GM21423 (cell line): ENCODE measurements at regions not wholly inside any gene's neighbourhood (a gene's known extent, or its start where the extent isn't known, plus 50 kb on each side); places are given as distances from the start of the nearest gene placed in this dataset.
"Not testable (repeated sequence)": the region's sequence is repeated elsewhere in the genome, so short reads cannot be mapped to it uniquely, and the experiment has no call there.

Experiments used
- ATAC-seq: cut with Tn5 transposase; IDR thresholded peaks from one replicate; pipeline ENCODE4 v1.9.1; 2021; ENCODE audit warnings: mild to moderate bottlenecking, moderate library complexity; ENCODE audit not compliant: unreplicated experiment

DNA sequence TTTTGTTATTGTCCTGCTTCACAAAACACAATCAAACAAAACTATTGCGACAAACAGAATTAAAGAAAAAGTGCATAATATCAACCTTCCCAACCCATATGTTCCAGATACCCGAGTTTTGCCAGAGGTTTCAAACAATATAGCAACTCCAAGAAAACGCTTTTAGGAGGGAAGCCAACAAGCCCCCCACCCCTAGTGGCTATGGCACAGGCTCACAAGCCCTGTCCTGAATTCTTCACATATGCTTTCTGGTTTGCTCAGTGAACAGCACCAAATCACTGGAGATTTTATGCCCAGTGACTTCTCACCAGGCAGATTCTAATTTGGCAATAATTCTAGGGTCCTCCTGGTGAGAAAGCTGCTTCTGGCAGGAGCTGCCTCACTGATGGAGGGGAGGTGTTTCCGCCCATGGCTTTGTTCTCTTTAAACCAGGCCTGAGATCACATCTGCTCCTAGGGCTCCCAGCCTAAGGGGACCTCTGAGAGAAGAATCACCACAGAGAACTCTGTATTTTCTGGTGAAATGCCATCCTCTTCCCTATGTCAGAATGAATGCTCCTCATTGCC is 1982.4 kb downstream of the EFNA5 start:
- ATAC-seq = no peak

DNA sequence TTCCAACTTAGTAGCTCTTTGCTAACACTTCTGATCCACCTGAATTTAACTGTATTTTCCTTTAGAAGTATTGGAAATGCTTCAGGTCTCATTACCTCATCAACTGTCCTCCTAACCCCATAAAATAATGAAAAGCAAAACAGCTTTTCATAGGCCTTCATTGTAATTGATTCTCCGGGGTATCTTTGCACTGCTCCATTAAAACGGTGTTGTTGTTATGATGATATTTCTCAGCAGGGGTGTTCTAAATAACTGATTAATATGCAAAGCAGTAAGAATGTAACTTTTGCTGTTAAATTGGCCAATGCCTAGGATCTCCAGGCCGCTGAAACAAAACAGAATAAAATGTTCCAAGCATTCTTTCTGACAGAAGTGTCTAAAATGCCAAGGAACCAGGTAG is 1983.2 kb downstream of the EFNA5 start:
- no peak for ATAC-seq

DNA sequence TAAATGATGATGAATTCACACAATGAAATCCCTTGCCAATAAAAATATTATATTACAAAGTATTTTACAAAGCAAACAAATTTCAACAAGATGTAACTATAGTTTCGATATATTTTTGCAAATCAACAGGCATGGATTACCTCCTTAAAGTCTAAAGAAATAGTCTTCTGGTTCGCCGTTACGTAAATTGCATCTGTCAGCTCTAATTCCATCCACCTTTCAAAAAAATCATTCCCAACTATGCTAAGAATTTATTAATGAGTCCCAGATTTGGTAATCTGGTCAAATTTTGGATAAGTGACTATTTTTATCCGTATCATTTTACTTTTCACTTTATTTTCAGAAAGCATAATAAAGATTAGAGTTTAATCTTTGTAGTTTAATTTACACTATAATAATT is 1984.9 kb downstream of the EFNA5 start:
- no peak for ATAC-seq

DNA sequence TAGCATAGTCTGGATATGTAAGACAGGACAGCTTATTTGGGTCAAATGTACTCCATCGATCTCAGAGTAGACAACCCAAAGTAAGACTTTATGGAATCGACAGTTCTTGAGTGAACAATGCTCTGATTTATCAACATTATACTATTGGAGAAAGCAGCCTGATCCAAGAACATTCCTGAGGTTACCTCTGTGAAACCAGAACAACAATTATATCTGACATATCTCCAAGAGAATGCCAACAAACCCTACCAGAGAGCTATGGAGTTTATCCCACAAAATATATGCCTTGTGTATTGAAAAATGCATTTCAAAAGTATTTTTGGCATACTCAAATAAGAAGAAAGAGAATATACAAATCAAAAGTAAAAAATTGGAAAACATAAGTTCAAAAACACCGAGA is 1985.9 kb downstream of the EFNA5 start:
- no peak for ATAC-seq

DNA sequence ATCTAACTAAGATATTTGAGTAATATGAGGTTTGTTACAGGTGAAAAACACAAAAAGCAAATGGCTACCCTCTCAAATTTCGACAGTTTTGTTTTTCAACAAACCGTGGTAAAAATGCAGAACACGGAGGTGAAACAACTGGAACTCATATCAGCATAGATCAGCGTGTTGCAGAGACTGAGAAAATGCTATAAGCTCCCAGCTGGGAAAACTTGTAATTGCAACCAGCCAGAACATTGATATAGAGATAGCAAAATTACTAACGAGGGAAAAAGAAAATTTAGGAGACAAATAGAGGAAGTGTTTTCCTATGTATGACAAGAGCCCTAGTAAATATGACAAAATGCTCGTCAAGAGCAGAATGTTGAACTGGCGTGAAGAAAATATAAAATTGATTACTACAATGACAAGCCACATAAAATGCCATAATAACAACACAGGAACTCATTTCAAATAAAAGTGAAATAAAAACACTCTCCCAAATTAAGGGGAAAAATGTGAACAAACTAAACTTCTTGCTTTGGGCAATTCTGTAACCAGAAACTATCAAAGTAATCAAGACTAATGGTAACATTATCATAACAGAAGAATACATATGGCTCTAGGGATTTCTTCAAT is 1989.8 kb downstream of the EFNA5 start:
- no peak for ATAC-seq

DNA sequence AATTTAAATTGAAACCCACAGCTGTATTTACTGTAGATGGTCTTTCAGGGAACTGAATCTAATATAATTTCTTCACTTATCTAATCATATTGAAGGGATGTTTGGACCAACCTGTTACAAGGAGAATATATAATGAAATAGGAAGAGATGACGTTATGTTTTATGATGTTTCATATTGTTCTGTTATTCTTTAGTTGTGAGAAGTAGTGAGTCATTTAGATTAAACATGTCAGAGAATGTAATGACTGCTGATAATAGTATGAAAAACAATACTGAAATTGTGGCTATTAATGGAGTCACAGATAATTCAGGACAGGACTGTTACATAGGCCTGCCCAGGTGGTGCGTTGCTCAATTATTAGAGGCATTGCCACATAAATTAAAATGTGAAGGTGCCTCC is 1993.4 kb downstream of the EFNA5 start:
- no peak for ATAC-seq

DNA sequence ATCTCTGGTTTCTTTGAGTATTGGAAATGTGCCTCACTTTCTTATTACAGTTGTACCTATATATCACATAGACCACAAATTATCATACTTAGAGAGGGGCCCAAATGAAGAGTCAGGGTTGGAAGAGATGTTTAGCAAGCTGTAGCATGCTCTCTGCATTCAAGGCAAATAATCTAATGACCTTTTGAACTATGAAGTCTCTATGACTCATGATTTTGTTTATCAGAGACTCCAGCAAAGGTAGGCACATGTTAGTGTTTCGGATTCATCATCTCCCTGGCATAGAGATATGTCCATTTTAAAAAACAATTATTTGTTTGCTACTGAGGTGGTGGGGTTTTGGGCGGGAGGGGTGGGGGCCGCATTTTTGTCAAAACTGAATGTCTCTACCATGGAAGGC is 2000.1 kb downstream of the EFNA5 start:
- ATAC-seq = no peak

DNA sequence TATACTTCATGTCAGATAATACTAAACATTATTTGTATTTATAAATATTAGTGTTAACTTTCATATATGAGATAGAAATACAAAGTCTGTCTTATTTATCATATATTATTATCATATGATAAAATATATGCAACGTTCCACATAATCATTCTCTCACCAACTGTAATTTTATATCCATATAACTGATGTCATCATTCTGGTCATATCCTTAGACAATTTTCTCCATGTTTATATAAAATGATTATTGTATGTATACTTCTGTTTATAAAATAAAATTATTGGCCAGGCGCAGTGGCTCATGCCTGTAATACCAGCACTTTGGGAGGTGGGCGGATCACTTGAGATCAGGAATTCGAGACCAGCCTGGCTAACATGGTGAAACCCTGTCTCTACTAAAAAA is 2007.1 kb downstream of the EFNA5 start:
- no peak for ATAC-seq

DNA sequence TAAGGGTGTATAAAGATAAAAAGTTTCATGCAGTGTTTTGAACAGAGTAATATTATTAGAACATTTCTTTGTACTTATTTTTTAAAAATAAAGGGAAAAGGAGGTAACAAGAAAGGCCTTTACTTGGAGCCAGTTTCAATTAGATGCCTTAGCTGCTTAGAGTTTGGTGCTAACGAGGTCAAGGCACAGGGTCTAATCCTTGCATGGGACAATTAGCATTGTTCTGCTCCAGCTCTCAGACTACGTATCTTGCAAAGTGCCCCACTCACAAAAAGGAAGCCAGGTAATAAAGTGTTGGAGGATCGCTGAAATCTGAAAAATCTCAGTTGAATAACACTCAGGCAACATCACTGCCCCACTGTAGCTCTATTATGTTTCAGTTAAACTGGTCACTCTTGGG is 2011.3 kb downstream of the EFNA5 start:
- ATAC-seq = no peak

DNA sequence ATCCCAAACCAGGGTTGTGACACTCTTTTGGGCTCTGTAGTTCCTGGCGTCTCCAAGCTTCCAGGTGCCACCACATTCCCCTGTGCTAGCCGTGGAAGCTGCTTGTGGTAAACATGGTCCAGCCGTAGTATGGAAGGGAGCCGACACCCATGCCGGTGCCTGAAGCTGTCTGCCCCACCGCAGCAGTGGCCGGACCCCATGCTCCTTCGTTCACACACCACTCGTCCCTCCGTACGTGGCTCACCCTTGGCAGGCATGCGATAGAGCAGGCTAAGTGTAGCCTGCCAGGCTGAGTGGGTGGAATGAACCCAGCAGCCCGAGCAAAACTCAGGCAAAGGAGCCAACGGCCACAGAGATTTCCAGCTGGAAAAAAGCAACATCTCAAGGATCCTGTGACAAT is 2030.4 kb downstream of the EFNA5 start:
- ATAC-seq = no peak

DNA sequence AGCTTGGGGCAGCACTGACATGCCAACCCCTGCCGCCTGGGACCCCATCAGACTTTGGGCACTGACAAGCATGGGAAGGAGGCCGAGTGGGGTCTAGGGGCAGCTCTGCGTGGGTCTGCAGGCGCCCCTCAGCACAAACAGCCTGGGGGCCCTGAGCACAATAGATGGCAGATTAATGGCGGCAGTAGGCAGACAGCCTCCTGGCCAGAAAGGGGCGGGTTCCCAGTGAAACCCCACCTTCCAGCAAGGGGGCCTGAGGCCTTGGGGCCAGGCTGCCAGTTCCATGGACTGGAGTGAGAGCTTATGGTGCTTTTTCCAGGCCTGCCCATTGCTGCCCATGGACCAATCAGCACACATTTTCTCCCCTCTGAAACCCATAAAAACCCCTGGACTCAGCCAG is 2031.2 kb downstream of the EFNA5 start:
- ATAC-seq = no peak

DNA sequence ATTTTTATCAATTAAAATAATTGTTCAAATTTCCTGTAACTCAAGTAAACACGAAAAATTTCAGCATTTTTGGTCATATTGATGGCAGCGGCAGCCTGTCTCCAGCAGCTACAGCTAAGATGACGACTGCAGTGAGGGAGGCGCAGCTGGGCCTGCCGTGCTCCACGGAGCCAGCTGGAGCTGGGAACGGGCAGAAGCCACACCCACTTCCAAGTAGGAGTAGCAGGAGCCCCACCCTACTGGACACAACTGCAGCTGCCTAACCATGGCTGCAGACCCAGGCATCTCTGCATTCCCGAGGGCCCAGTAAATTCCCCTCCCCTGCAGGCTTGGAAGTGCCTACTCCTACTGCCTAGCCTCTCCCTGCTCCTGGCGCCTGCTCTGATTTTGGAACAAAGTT is 2031.7 kb downstream of the EFNA5 start:
- no peak for ATAC-seq

DNA sequence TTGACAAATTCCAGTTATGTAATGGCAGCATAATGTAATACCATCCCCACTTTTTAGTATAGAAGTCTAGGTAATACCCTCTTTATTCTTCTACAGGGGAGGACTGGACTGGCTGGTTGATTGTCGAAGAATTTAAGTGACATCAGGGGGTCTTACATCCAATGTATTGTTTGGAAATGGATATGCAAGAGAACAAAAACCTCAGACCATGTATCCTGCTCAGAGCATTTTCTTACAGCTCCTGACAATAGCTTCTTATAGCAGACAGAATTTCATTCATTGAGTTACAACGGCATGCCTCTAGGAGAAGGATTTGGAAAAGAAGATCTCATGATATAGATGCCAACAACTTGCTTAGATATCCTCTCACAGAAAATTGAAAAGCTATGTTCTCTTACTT is 2032.3 kb downstream of the EFNA5 start:
- ATAC-seq = no peak

DNA sequence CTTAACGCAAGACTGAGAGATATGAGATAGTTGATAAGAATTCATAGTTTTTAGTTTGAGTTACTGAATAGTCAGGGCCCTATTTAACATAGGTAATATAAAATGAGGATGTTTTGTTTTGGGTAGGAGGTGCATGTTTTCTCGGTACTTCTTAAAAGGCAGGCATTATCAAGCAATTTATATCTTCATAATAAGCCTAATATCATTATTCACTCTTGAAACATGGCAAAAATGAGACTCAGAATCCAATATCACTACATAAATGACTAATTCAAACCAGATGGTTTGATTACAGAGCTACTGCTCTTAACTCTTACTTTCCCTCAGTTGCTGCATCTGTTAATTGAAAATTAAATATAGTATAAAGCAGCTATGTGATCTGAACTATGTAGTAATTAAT is 2038.7 kb downstream of the EFNA5 start:
- no peak for ATAC-seq

DNA sequence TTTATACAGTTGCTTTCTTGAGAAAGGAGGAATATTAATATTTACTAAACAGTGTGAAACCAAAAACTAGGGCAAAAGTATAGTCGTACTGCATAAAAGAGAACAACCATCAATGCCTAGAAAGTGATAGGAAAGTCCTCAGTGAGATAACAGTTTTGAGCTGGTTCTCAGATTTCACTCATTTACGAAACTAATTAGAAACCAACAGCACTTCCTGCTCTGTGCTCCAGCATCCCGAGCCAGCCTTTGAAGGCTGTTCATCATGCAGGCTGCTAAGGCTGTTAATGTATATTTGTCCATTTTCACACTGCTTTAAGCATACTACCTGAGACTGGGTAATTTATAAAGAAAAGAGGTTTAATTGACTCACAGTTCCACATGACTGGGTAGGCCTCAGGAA is 2039.9 kb downstream of the EFNA5 start:
- no peak for ATAC-seq

DNA sequence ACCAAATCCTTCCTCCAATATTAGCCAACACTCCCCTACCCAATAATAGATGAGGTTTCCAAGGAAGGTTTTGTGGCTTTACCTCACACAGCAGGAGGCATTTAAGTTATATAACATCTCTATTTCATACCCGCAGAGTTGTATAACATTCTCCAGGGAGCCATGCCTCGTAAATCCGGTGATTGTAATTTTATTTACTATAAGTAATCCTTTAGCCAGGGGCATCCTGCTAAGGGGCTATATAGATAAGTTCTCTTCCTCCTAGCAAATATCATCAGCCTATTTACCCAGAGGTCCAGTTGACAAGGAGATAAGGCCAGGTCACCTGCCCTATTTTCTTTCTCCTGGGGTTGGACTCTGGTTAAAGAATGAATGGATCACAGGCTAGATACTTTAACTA is 2051.0 kb downstream of the EFNA5 start:
- no peak for ATAC-seq

DNA sequence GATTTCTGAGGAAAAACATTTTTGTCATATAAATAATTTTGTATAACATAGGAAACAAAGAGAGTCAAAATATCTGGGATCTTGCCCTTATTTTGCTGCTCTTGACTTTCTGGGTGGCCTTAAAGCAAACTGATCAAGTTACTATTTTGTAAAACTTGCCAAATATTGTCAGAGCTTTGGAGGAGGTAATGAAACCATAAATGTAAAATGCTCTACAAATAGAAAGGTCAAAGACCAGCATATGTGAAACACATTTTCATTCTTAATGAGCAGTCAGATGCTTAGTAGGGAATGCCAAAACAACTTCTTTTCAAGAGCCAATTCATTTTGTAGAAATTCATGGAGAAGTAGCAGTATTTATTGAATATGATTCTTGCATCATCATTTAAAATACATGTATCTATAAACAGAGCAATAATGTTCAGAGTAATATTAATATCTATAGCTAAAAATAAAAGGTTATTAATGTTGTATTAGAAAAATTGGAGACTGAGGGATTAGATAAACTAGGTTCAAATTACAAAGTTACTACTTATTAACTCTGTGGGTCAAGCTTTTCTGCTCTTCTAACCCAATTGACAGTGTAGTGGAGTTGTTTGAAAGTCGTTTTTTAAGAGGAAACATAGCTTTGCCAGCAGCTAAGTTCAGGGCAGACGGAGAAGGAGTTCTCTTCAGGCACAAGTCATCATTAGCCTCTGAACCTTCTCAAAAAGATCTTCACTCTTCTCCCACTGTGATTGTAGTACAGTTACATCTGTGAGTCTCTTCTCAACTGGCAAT is 2053.1 kb downstream of the EFNA5 start:
- ATAC-seq = no peak

DNA sequence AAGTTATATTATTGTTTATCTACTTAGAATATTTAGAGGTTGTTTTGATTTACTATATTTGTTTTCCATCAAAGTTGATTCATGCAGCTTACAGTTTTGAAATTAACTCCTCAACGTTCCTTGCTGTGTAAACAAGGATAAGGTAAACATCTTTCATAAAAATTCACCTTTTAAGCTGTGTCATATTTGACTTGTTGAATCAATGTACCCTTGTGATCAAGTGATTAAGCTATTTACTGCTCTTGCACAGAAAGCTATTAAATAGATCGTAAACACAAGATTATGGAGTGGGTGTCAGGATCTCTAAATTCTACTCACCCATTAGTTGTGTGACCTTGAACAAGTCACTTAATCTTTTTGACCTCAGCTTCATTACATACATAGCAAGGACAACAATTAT is 2054.0 kb upstream of the NUDT12 start:
- no peak for ATAC-seq

DNA sequence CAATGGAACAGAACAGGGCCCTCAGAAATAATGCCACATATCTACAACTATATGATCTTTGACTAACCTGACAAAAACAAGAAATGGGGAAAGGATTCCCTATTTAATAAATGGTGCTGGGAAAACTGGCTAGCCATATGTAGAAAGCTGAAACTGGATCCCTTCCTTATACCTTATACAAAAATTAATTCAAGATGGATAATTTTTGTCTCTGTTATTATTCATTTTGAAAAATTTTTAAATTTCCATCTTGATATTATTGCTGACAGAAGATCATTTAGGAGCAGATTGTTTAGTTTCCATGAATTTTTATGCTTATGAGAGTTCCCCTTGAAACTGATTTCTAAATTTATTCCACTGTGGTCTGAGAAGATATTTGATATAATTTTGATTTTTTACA is 2039.8 kb upstream of the NUDT12 start:
- not testable (repeated sequence) for ATAC-seq

DNA sequence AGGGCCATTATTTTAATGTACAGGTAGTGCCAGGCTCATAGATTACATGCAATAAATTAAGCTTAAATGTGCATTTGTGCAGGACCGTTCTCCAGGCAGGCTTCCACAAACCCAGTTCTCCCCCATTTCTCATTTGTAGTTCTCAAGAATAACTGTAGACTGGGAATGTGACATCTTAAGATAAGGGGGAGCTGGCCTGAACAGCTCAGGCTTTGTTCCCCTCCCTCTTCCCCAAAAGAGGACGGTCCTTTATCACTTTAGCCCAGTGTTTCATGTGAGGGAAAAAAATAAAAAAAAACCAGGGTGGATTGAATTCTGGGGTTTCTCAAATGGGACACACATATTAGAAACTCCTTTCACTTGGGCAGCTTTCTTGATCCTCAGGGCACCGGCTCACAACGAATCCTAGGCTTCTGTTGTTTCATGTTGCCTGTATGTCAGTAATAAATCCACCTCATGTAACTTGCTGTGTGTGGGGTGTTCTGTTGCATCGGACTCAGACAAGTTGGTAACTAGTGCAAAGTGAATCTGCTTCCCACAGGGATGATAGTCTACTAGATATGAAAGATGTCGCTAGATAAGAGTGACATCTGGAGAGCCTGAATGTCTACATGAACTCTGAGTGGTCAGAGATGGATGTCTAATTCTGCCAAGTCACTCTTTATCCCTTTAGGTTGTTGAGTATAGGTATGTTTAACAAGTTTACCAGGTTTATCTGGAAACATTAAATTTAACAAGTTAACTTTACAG is 2030.6 kb upstream of the NUDT12 start:
- ATAC-seq = no peak

DNA sequence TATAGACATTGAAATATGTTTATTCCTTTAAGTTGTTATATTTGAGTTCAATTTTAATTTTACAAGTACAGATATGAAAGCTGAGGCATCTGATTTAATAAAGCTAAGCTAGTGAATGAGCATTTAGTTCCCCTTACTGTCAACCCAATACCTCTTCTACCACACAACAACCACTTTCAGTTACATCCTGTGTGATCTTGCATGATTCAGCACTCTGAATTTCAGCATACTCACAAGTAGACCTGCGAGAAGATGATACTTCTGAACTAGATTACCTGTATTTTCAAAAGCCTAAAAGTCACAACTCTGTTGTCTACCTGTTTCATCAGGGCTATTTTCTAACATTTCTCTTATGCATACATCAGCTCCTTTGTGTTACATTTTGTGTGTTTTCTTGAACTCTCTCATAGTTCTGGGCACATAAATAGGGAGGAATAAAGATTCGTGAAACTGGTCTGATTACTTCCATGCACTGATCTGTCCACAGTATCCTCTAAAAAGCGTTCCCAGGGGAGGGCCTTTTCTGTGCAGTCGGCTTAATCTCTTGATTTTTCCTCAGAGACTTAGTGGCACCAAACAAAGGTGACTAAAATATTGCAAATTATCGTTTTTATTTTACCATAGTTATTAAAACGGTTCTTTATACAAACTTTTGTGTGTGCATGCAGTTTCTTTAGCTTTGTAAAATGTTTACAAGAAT is 2025.5 kb upstream of the NUDT12 start:
- no peak for ATAC-seq
